PC-3 (cell line): ENCODE measurements at regions not wholly inside any gene's neighbourhood (a gene's known extent, or its start where the extent isn't known, plus 50 kb on each side); places are given as distances from the start of the nearest gene placed in this dataset.

Source experiments
- ATAC-seq: fragments of 200-7000 bp; cut with Tn5 transposase; 2 replicates; pipeline ENCODE4 v1.9.1; 2020; ENCODE audit warnings: mild to moderate bottlenecking, moderate library complexity
- BruUV-seq: library from RNA; stranded (reverse); fragments of 400-500 nt; replicated peaks from 2 replicates; lab custom pipeline; 2021; lab: Mats Ljungman, UMichigan
- CTCF ChIA-PET: fragments of 300-600 bp; sonication (Branson Sonifier 250); formaldehyde crosslinking; loops from one replicate; lab custom pipeline; 2022; ENCODE audit warnings: antibody characterized with exemption; lab: Charles Lee
- POLR2A ChIA-PET: fragments of 300-600 bp; sonication (Branson Sonifier 250); formaldehyde crosslinking; loops from one replicate; lab custom pipeline; 2022; ENCODE audit warnings: antibody characterized with exemption; ENCODE audit not compliant: unreplicated experiment; lab: Charles Lee
- DNase-seq: peaks from one replicate; pipeline ENCODE4 v3.0.0-alpha.2; 2015
- H2AFZ ChIP-seq: fragments of 300-600 bp; sonication (generic); 2 replicates; pipeline ENCODE4 v1.6.0; 2016; ENCODE audit warnings: antibody characterized with exemption, low read length
- H3F3A ChIP-seq: fragments of 300-600 bp; sonication (generic); one replicate; pipeline ENCODE4 v1.6.0; 2017; ENCODE audit warnings: antibody characterized with exemption, low read length, control low read depth, mild to moderate bottlenecking; ENCODE audit not compliant: unreplicated experiment
- H3K27ac ChIP-seq: fragments of 300-600 bp; sonication (generic); 2 replicates; pipeline ENCODE4 v1.5.1; 2016; ENCODE audit warnings: mild to moderate bottlenecking, low read length
- H3K27me3 ChIP-seq: fragments of 300-600 bp; sonication (generic); 2 replicates; pipeline ENCODE4 v1.6.1; 2016; ENCODE audit warnings: low read length, mixed read lengths
- H3K36me3 ChIP-seq: fragments of 300-600 bp; sonication (generic); 2 replicates; pipeline ENCODE4 v1.6.1; 2016; ENCODE audit warnings: low read depth, mixed run types, low read length, mixed read lengths
- H3K4me1 ChIP-seq: fragments of 300-600 bp; sonication (generic); 2 replicates; pipeline ENCODE4 v1.5.1; 2016; ENCODE audit warnings: low read length; ENCODE audit not compliant: insufficient read depth
- H3K4me2 ChIP-seq: fragments of 300-600 bp; sonication (generic); 2 replicates; pipeline ENCODE4 v1.6.0; 2016; ENCODE audit warnings: low read length
- H3K4me3 ChIP-seq: fragments of 300-600 bp; sonication (generic); 2 replicates; pipeline ENCODE4 v1.5.1; 2016; ENCODE audit warnings: mild to moderate bottlenecking, low read length, mixed read lengths
- H3K79me2 ChIP-seq: fragments of 300-600 bp; sonication (generic); 2 replicates; pipeline ENCODE4 v1.6.1; 2017; ENCODE audit warnings: low read length, mixed read lengths
- H3K9ac ChIP-seq: fragments of 300-600 bp; sonication (generic); 2 replicates; pipeline ENCODE4 v1.6.0; 2016; ENCODE audit warnings: mild to moderate bottlenecking, low read length
- H3K9me2 ChIP-seq: fragments of 300-600 bp; sonication (generic); replicated peaks from 2 replicates; pipeline ENCODE4 v1.6.1; 2016; ENCODE audit warnings: mixed run types, low read length, mixed read lengths
- H3K9me3 ChIP-seq: fragments of 300-600 bp; sonication (generic); 2 replicates; pipeline ENCODE4 v1.6.1; 2016; ENCODE audit warnings: low read length, mixed read lengths
- H4K20me1 ChIP-seq: fragments of 300-600 bp; sonication (generic); 2 replicates; pipeline ENCODE4 v1.6.1; 2016; ENCODE audit warnings: low read length, mixed read lengths
- EZH2 ChIP-seq: fragments of 300-600 bp; sonication (generic); IDR thresholded peaks from one replicate; pipeline ENCODE4 v1.6.1; 2017; ENCODE audit warnings: antibody characterized with exemption, mild to moderate bottlenecking, low read length; ENCODE audit not compliant: unreplicated experiment
- EZH2phosphoT487 ChIP-seq: fragments of 300-600 bp; sonication (generic); IDR thresholded peaks from 2 replicates; pipeline ENCODE4 v1.6.1; 2018; ENCODE audit warnings: mild to moderate bottlenecking, antibody characterized with exemption, low read length, borderline replicate concordance
- intact Hi-C: fragments of 100-400 bp; cut with micrococcal nuclease; formaldehyde crosslinking; loops from 2 replicates; pipeline ENCODE4 v1.9.0; 2023
- TF ChIP-seq, protein P1 (sequence below): fragments of 300-600 bp; sonication (generic); conservative IDR thresholded peaks from 2 replicates; pipeline ENCODE4 v1.5.1; 2017; ENCODE audit warnings: antibody characterized with exemption, low read depth, mild to moderate bottlenecking, low read length

DNA sequence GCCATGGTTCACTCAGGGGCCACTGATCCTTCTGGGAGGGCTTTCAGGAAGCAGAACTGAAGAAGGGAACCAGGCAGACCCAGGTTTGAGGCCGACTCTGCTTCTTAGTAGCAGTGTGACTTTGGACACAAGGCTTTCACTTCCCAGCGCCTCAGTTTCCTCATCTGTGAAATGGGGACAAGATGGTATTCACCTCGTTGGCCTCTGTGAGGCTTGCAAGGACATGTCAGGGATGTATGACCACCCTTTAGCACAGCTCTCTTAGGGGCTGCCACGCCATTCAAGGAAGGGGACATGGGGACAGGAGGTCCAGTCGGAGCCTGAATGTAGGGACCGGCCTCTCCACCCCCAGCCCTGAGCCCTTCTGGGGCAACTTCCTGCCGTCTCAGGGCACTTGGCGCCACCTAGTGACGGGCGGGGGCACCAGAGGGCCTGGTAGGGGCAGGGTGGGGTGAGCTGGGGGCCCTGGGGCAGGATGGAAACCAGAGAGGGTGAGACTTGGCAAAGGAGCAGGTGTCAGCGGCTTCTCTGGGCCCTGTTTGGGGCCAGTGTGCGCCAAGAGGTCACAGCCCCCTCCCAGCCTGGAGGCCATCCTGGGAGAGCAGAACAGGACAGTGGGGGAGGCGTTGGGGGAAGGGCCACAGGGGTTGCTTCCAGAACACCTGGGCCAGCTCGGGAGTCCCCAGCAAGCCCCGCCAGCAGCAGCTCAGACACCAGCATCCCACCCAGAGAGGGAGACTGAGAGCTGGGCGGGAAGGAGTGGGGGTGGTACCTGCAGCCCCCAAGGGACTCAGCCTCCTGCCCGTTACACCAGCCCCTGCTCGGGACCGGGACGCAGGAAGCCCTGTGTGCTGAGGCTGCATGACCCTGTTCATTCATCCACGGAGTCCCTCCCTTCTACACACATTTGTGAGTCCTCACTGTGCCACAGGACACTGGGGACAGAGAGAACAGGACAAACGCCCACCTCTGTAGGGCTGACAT, 102.5 kb upstream of the TARDBP start:
- CTCF ChIA-PET = no interaction called here
- DNase-seq (peak; percentile 68), ATAC-seq (peak; percentile 81)
- H3K4me2 ChIP-seq = no peak overlapping the region
- POLR2A ChIA-PET = no interaction called here
- no peak overlapping the region for H3K9ac ChIP-seq
- H2AFZ ChIP-seq = no peak overlapping the region
- H3K79me2 ChIP-seq = no peaks in the 10 kb centered on the region
- H3K4me1 ChIP-seq = no peaks in the 10 kb centered on the region
- TF ChIP-seq EZH2 (no peak), EZH2phosphoT487 (no peak)
- TF ChIP-seq, protein P1, sequence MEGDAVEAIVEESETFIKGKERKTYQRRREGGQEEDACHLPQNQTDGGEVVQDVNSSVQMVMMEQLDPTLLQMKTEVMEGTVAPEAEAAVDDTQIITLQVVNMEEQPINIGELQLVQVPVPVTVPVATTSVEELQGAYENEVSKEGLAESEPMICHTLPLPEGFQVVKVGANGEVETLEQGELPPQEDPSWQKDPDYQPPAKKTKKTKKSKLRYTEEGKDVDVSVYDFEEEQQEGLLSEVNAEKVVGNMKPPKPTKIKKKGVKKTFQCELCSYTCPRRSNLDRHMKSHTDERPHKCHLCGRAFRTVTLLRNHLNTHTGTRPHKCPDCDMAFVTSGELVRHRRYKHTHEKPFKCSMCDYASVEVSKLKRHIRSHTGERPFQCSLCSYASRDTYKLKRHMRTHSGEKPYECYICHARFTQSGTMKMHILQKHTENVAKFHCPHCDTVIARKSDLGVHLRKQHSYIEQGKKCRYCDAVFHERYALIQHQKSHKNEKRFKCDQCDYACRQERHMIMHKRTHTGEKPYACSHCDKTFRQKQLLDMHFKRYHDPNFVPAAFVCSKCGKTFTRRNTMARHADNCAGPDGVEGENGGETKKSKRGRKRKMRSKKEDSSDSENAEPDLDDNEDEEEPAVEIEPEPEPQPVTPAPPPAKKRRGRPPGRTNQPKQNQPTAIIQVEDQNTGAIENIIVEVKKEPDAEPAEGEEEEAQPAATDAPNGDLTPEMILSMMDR = peak; percentile 84
- H3K4me3 ChIP-seq = no peak overlapping the region
- no peaks in the 10 kb centered on the region for H3F3A ChIP-seq
- no TSS peak for BruUV-seq
- H3K27ac ChIP-seq = no peak overlapping the region
- H3K9me2 ChIP-seq = no peaks in the 10 kb centered on the region
- H3K36me3 ChIP-seq = no peaks in the 10 kb centered on the region
- intact Hi-C loops = no loop called here
- H4K20me1 ChIP-seq = no peaks in the 10 kb centered on the region
- H3K27me3 ChIP-seq = no peaks in the 10 kb centered on the region
- no peaks in the 10 kb centered on the region for H3K9me3 ChIP-seq

- H3K9me2 ChIP-seq = no peaks in the 10 kb centered on the region
- no peaks in the 10 kb centered on the region for H3K79me2 ChIP-seq
- ATAC-seq (no peak), DNase-seq (no peak)
- no peak overlapping the region for H3K27ac ChIP-seq
- intact Hi-C loops = no loop called here
- no TSS peak for BruUV-seq
- no peaks in the 10 kb centered on the region for H3K4me1 ChIP-seq
- H3K4me2 ChIP-seq = no peak overlapping the region
- H3F3A ChIP-seq = no peaks in the 10 kb centered on the region
- TF ChIP-seq, protein P1 = no peak
- TF ChIP-seq EZH2 = no peak
- TF ChIP-seq EZH2phosphoT487 = no peak
- POLR2A ChIA-PET = no interaction called here
- no peaks in the 10 kb centered on the region for H4K20me1 ChIP-seq
- CTCF ChIA-PET = interaction anchor here (0.6 kb wide), 1 partner anchor 13 kb away, joined by 3 read pairs; no protein-coding TSS in a partner anchor
- H3K9ac ChIP-seq = no peak overlapping the region
- H3K27me3 ChIP-seq = no peaks in the 10 kb centered on the region
- no peaks in the 10 kb centered on the region for H3K9me3 ChIP-seq
- no peak overlapping the region for H3K4me3 ChIP-seq
- no peaks in the 10 kb centered on the region for H3K36me3 ChIP-seq
- H2AFZ ChIP-seq = no peak overlapping the region
These were observed 101.6 kb upstream of the TARDBP start for GRCh38 chr1:10910681-10911489.
